CD4-positive, alpha-beta T cell treated with Interleukin-10 for 1 hour (primary cell): ENCODE measurements at regions not wholly inside any gene's neighbourhood (a gene's known extent, or its start where the extent isn't known, plus 50 kb on each side); places are given as distances from the start of the nearest gene placed in this dataset.
"Not testable (repeated sequence)": the region's sequence is repeated elsewhere in the genome, so short reads cannot be mapped to it uniquely, and the experiment has no call there.

Source experiments
- DNase-seq: peaks from one replicate; pipeline ENCODE4 v3.0.0-alpha.2; 2020

DNA sequence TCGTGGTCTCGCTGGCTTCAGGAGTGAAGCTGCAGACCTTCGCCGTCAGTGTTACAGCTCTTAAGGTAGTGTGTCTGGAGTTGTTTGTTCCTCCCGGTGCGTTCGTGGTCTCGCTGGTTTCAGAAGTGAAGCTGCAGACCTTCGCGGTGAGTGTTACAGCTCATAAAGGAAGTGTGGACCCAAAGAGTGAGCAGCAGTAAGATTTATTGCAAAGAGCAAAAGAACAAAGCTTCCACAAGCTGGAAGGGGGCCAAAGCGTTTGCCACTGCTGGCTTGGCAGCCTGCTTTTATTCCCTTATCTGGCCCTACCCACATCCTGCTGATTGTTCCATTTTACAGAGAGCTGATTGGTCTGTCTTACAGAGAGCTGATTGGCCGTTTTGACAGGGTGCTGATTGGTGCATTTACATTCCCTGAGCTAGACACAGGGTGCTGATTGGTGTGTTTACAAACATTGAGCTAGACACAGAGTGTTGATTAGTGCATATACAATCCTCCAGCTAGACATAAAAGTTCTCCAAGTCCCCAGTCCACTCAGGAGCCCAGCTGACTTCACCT is 1256.0 kb downstream of the STIM2 start:
- not testable (repeated sequence) for DNase-seq

DNA sequence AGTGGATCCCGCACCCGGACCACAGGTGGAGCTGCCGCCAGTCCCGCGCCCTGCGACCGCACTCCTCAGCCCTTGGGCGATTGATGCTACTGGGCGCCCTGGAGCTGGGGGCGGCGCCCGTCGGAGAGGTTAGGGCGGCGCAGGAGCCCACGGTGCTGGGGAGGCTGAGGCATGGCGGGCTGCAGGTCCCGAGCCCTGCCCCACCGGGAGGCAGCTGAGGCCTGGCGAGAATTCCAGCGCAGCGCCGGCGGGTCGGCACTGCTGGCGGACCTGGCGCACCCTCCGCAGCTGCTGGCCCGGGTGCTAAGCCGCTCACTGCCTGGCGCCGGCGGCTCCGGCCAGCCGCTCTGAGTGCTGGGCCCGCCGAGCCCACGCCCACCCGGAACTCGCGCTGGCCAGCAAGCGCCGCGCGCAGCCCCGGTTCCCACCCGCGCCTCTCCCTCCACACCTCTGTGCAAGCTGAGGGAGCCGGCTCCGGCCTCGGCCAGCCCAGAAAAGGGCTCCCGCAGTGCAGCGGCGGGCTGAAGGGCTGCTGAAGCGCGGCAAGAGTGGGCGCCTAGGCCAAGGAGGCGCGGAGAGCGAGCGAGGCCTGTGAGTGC is 1256.5 kb downstream of the STIM2 start:
- no peak for DNase-seq

DNA sequence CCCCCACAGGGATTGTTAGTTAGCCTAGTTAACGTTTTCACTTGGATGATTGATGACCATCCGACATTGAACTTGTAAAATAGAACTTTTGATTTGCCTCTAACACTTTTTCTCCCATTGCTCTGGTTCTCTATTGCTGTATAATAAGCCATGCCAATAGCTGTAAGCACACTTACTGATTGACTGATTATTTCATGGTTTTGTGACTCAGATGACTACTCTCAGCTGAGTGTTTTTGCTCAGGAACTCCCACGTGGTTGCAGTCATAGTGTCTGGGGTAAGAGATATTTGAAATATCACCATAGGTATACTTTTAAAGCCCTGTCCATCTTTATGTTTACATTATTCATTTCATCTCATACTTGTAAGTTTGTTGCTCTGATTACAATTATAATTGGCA is 1285.5 kb downstream of the STIM2 start:
- no peak for DNase-seq

DNA sequence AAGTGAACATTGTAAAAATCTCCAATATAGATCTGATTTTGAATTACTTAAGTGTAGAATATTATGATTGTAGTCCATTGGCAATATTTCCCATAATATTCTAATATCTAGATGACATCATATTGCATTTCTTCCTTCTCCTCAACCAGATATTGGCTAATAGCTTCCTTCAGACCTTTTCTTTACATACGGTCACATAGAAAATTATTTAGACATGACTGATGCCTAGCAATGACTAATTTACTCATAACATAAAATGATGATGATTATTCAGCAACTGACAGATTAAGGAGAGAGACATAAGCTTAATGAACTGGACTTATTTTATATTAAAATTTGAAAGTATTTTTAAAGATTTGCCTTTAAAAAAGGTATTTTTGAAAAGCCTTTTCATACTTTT is 1287.6 kb downstream of the STIM2 start:
- no peak for DNase-seq

DNA sequence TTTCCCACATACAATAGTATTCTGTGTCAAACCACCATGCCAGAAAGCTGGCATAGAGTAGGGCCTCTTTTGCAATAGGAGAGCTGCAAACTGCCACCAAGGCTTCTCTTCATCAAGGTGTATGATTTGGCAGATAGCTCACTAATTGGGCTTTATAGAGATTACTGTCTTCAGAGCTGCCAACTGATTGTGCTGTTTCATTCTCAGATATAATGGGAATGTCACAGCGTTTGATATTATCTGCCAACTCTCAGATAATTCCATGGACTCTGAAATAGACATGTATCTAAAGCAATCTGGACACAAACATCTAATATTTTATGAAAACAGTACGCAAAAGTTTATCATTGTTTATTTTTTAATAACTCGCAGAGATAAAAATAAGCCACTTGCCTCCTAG is 1289.1 kb downstream of the STIM2 start:
- no peak for DNase-seq

DNA sequence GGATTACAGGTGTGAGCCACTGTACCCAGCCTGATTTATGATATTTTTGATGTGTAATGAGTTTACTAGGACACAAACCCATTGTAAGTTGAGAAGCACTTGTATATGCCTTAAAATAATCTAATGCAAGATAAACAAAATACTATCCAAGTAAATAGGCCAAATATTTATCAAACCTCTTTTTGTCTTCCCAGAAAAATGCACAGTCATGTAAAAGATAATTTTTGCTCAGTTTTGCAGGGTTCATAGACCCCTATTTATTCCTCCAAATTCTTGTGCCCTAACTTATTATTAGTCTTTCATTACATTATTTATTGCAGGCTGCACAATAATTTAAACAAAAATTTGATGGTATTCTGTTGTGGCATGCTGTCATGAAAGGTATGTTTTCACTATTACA is 1290.7 kb downstream of the STIM2 start:
- DNase-seq = no peak

DNA sequence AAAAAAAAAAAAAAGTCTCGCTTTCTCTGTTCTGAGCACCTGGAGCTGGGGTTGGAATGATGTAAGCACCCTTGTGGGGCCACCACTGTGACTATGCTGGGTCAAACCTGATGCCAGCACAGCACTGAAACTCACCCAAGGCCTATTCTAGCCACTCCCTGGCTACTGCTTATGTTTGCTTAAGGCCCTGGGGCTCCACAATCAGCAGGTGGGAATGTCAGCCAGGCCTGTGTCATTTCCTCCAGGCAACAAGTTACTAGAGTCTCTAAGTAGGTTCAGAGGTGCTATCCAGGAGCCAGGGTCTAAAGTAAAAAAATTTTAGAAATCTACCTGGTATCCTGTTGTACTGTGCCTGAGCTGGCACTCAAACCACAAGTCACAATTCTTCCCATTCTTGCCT is 1306.8 kb downstream of the STIM2 start:
- DNase-seq = no peak

DNA sequence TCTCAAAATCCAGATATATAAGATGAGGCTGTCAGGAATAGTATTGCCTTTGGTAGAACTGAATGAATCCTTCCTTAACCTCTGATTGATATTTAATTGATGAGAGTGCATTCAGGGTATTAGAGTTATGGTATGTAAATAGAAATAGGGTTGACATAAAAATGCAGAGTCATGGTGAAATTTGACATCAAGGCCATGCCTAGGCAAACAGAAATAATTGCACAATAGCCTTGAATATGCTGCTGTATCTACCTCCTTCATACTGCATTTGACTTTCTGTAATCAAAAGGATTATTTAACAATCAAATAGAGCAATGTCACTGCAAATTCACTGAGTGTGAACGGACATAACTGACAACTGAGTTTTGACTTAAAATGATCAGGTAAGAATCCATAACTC is 1316.3 kb downstream of the STIM2 start:
- no peak for DNase-seq

DNA sequence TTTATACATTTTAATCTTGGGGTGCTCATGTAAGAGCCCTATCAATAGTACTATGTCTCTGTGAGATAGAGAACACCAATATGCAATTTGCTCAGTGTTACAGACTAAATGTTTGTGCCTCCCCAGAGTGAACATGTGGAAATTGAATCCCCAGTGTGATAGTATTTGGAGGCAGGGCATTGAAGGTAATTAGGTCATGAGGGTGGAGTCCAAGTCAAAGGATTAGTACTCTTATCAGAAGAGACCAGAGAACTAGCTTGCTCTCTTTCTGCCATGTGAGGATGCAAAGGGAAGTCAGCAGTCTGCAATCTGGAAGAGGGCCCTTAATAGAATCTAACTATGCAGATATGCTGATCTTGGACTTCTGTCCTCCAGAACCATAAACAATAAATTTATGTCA is 1317.0 kb downstream of the STIM2 start:
- DNase-seq = no peak

DNA sequence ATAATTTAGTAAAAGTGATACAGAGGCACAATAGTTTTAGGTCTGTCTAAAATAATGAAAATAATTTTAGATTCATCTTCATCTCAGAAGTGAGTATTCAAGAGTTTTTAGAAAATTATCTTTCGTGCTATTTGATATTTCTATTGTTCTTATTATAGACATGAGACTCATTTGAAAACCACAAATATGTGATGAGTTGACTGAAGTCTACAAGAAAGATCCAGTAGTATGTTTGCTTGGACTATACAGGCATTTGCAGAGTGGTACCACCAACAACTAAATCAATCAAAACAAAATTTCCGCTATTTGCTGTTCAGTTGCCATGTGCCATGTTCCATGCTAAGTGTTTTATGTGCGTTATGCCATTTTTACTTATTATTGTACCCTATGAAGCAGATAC is 1318.5 kb downstream of the STIM2 start:
- no peak for DNase-seq

DNA sequence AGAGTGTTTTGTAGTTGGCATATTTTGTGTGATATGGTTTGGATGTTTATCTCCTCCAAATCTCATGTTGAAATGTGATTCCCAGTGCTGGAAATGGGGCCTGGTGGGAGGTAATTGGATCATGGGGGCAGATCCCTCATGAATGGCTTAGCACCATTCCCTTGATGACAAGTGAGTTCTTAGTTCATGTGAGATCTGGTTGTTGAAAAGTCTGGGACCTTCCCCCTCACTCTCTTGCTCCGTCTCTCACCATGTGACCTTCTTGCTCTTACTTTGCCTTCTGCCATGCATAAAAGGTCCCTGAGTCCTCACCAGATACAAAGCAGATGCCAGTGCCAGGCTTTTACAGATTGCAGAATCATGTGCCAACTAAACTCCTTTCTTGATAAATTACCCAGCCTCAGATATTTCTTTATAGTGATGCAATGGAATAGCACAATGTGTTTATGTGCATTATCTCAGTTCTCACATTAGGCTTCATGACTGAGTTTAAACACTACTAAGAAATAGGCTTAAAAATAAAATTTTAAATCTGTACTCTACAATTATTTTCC is 1348.8 kb downstream of the STIM2 start:
- no peak for DNase-seq

DNA sequence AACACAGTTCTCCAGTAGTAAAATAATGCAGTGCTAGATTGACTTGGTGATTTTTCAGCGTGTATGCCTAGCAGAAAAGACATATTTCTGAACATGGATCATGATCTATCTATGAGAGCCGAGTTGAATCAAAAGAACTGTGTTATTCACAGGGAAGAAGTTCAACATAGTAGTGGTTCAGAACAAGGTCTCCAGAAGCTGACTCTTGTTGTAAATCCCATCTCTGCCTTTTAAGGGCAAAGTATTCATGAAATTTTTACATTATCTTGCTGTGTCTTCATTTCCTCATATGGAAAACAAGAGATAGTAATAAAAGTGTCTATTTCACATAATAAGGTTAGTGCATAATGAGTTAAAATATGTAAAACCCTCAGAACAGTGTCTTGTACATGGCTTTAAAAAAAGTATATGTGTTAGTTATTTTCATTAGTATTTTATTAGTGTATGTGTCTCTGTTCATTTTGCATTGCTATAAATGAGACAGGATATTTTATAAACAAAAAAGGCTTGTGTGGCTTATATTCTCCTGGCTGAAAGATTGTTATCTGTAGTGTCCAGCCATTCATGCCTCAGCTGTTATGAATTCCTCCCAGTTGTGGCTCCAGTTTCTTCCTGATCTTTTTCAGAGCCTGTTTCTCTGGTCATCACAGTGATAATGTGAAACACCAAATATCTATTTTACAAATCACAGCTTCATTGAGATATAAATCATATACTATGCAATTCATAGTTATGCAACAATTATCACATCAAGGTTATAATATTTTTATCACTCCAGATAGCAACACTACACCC is 1351.2 kb downstream of the STIM2 start:
- no peak for DNase-seq

DNA sequence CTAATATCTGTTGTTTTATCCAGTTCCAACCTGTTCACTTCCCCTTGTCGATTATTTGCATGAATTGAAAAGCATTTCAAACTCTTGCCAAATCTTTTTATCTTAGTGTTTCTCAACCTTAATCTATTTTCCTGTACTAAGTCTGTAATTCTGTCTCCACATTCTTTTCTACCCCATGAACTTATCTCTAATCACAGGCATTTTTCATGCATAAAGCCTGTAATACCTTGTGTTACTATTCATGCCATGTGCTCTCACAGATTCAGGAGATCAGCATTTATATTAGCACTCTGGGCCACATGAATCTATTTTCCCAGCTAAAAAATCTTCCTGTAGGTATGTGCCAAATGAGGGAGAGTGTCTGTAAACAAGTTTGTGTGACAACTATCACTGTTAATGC is 1360.9 kb downstream of the STIM2 start:
- no peak for DNase-seq

DNA sequence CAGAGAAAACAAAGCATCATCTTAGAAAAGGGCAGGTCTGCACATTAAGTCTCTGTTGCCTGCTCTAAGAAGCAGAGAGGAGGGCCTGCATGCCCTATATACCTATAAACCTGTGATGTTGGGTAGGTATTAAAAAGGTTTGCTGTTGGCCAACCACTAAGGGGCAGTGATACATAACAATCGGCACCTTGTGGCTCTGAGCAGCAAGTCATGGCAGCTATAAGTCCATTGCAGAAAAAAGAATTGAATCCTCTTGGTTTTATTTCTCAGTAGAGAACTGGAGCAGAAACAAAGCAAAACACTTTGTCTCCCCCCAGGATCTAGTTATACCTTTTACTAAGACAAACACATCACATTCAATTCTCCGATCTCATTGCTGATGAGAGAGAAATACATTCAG is 1364.4 kb downstream of the STIM2 start:
- no peak for DNase-seq

DNA sequence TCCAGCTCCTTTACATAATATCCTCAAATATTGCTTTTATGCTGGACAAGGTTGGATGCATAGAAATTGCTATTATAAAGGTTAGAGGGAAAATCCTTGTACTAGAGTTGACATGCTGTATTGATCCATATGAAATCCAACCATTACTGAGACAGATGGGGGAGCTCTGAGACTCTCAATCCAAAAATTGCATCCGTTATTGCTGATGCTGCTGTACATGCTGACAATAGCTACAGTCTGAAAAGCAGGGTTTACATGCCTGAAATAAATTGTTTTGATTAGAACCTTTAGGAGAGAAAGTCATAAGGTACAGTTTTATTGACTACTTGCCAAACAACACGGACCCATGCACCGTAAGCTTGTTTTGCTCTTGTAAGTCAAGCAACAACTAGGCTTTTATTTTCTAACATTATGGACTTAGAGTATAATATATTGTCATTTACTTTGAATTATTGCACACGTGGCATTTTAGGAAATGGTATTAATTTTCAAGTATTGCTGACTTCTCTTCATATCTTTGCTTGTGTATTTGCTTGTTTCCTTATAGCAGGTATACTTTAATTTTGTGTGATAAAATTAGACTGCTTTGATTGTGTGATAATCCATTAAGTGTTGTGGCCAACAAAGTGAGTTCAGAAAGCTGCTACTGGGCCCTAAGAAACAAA is 1365.2 kb downstream of the STIM2 start:
- DNase-seq = no peak

DNA sequence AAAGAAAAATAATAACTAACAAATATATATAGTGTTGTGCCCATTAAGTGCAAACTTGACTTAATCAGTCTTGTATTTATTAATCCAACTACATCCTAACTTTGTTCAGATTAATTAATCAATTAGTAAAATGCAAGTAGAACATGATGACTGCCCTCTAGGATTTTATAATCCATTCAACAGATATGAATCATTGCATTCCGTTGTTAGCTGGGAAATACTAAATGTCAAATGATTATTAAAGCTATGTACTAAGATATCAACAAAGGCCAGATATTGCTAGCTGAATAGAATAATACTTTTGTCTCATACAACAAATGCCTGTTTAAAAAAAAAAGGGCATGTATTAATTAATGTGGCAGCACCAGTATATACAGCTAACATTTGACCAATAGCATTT is 1366.3 kb downstream of the STIM2 start:
- DNase-seq = no peak

DNA sequence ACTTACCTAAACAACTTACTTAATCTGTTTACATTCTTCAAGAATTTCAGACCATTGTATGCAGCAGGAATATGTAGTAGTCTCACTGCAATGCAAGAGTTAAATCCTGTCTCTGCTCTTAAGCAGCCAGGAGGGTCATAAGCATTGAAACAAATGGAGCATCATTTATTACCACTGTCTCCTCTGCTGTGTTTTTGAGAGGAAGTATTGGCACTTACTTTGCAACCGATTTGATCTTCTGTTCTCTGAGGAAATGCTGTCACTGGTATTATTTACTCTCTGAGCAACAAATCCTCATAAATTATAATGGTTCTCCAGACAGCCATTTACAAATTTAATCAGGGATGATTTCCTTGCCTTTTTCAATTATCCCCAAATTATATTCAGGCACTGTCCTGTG is 1367.1 kb downstream of the STIM2 start:
- DNase-seq = no peak

DNA sequence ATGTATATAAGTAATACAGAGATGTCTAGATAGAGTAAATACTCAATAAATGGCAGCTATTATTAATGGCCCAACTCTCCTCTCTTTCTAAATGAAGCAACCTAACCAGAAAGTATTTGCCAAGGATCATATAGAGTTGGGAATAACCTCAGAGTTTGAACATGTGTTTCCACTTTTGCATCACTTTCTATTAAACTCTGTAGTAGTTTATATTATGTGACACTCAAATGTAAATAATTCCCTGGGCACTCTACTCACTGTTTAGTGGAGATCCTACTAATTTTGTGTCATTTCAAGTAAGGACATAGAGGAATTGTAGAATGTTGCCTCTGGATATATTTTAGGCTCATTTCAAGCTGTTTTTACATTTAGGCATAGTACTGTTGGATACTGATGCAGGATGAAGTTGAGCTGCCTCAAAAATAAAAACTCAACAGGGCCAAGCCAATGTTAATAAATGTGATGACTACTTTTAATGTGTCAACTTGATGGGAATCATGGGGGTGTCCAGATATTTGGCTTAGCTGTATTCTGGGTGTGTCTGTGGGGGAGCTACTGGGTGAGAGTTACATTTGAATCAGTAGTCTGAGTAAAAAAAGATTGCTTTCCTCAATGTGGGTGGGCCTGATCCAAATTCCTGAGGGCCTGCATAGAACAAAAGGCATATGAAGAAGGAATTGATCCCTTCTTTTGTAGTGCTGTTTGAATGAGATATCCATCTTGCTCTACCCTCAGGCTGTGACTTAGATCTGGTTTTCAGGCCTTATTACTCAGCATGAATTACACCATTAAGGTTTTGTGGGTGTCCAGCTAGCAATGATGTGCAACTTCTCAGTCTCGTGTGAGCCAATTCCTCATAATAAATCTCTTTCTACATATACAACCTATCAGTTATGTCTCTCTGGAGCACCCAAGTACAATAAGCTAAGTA is 1368.2 kb downstream of the STIM2 start:
- DNase-seq = no peak

DNA sequence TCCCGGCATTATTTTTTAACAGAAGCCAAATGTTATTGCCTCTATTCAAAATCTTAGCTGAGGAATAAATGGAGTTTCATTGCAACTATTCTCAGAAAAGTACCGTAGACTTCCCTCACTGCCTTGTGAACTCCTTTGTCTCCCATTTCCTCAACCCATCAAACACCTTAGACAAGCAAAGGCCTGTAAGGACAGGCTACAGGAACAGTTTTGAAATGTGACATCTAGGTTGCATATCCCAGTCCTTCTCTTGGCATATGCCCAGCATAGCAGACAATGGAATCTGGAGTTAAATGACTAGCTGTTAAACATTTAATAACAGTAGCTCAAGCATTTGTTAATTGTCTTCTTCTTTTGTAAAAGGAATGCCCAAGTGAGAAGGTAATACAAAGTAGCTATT is 1371.7 kb downstream of the STIM2 start:
- no peak for DNase-seq

DNA sequence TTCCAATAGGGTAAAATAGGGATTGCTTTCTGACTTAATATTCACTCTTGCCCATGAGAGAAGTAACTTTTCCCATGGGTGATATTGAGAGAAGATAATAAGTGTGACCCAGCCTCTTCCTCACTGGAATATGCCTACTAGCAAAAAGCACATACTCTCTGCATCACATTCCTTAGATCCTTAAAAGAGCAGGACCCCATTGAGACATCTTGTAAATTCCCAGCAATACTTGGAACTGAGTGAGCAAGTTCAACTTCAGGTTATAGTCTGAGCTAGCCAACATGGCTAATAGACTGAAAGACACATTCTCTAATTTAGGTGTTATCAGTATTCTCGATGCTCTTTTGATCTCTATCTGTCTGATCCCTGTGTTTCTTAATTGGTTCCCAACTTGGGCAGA is 1372.3 kb downstream of the STIM2 start:
- no peak for DNase-seq

DNA sequence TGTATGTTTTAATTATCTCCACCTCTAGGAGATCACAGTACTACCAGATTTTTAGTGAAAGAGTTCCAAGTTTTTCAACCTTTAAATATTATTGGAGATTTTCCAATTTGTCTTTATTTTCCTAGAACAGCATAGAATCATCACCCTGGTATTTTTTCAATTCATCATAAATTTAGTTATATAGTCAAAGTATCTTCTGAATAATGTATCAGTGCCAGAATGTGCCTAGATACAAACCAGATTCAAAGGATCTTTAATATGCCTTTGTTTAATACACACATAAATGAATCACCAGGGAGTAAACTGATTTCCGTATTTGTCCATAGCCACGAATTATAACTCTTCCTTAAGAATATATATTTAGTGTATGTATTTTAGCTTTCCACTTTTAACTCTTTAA is 1373.1 kb downstream of the STIM2 start:
- no peak for DNase-seq

DNA sequence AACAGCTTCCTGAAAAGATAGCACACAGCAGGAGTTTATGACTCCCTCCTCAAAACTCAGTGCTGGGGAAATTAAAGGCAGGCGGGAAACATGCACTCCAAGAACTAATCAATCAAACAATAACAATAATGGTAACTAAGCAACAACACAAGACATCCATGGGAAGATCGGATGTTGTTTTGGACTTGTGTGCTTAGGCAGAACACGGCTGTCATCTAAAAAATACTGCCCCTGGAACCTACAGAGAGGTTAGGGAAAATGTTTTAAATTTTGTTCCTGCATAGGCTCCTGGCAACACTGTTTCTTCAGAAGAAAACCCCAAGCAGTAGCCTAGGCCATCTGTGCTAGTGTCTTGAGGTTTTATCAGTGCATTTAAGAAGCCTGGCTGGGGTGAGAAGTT is 1378.2 kb downstream of the STIM2 start:
- no peak for DNase-seq

DNA sequence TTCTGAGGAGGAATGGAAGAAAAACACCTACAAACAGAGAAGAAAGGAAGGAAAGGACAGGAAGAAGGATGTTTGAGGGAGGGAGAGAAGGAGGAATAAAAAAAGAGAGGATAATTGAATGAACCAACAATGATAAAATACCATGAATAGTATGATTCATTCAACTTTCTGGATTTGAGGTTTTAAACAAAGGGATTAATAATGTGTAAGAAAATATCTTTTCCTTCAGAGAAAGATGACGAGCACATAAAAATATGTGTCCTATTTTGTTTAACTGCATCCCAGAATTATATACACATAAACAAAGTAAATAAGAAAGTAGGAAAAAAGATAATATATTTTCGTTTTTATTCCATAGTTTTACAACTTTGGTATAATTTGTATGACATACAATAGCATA is 1380.4 kb downstream of the STIM2 start:
- no peak for DNase-seq
